BE2C (cell line): ENCODE measurements at regions not wholly inside any gene's neighbourhood (a gene's known extent, or its start where the extent isn't known, plus 50 kb on each side); places are given as distances from the start of the nearest gene placed in this dataset.
"Not testable (repeated sequence)": the region's sequence is repeated elsewhere in the genome, so short reads cannot be mapped to it uniquely, and the experiment has no call there.

Source experiments
- DNase-seq: peaks from one replicate; pipeline ENCODE4 v3.0.0-alpha.2; 2020
- H3K27me3 ChIP-seq: fragments of 250-450 bp; sonication (Bioruptor Pico); 2 replicates; pipeline ENCODE4 v1.5.1; 2020; ENCODE audit warnings: mild to moderate bottlenecking
- H3K36me3 ChIP-seq: fragments of 250-450 bp; sonication (Bioruptor Pico); 2 replicates; pipeline ENCODE4 v1.5.1; 2020; ENCODE audit warnings: mild to moderate bottlenecking
- H3K4me1 ChIP-seq: fragments of 250-450 bp; sonication (Bioruptor Pico); 2 replicates; pipeline ENCODE4 v1.5.1; 2020
- H3K4me3 ChIP-seq: 2 replicates; pipeline ENCODE4 v1.5.1; 2011; ENCODE audit warnings: low read depth, low read length
- H3K9me3 ChIP-seq: fragments of 250-450 bp; sonication (Bioruptor Pico); 2 replicates; pipeline ENCODE4 v1.5.1; 2020
- CTCF ChIP-seq: IDR thresholded peaks from 2 replicates; pipeline ENCODE4 v1.5.1; 2012; ENCODE audit warnings: mild to moderate bottlenecking, low read depth, low read length

- no peak for TF ChIP-seq CTCF
- Histone ChIP-seq H3K4me3 (no peak overlapping the region), H3K27me3 (no peaks in the 10 kb centered on the region), H3K9me3 (no peaks in the 10 kb centered on the region), H3K4me1 (no peaks in the 10 kb centered on the region; the same call in 1 of the 2 replicates), H3K36me3 (no peaks in the 10 kb centered on the region)
- no peak for DNase-seq
Observed at GRCh38 chr2:9721344-9721743, 90.5 kb upstream of the YWHAQ start.

- H3K36me3 ChIP-seq = no peaks in the 10 kb centered on the region
- no peak overlapping the region for H3K4me3 ChIP-seq
- H3K27me3 ChIP-seq = no peaks in the 10 kb centered on the region
- TF ChIP-seq CTCF = no peak
- DNase-seq = no peak
- H3K9me3 ChIP-seq = no peaks in the 10 kb centered on the region
- no peaks in the 10 kb centered on the region; the same call in 1 of the 2 replicates for H3K4me1 ChIP-seq
Observed at GRCh38 chr2:9722451-9722850, 91.7 kb upstream of the YWHAQ start.

- Histone ChIP-seq H3K4me3 (no peak overlapping the region), H3K9me3 (no peaks in the 10 kb centered on the region), H3K4me1 (no peaks in the 10 kb centered on the region; the same call in 1 of the 2 replicates), H3K27me3 (no peaks in the 10 kb centered on the region), H3K36me3 (no peaks in the 10 kb centered on the region)
- DNase-seq = no peak
- no peak for TF ChIP-seq CTCF
Observed at GRCh38 chr2:9724565-9724964, 93.8 kb upstream of the YWHAQ start.

GRCh38 chr2:9725106-9725505 is 94.3 kb upstream of the YWHAQ start:
- TF ChIP-seq CTCF = no peak
- Histone ChIP-seq H3K9me3 (no peaks in the 10 kb centered on the region), H3K27me3 (no peaks in the 10 kb centered on the region), H3K4me3 (no peak overlapping the region), H3K36me3 (no peaks in the 10 kb centered on the region), H3K4me1 (no peaks in the 10 kb centered on the region; the same call in 1 of the 2 replicates)
- no peak for DNase-seq

- not testable (repeated sequence) for H3K36me3 ChIP-seq, DNase-seq, H3K9me3 ChIP-seq, H3K27me3 ChIP-seq, H3K4me3 ChIP-seq, H3K4me1 ChIP-seq
Observed at GRCh38 chr2:9726016-9726415, 95.2 kb upstream of the YWHAQ start.

- H3K9me3 ChIP-seq, H3K4me1 ChIP-seq, H3K36me3 ChIP-seq, DNase-seq, H3K4me3 ChIP-seq, H3K27me3 ChIP-seq: not testable (repeated sequence)
Observed at GRCh38 chr2:9730523-9730922, 99.7 kb upstream of the YWHAQ start.

GRCh38 chr2:9732824-9733223 is 102.0 kb upstream of the YWHAQ start:
- H3K9me3 ChIP-seq = no peaks in the 10 kb centered on the region
- H3K27me3 ChIP-seq = no peaks in the 10 kb centered on the region
- no peaks in the 10 kb centered on the region for H3K4me1 ChIP-seq
- H3K4me3 ChIP-seq = no peak overlapping the region
- no peak for TF ChIP-seq CTCF
- H3K36me3 ChIP-seq = no peaks in the 10 kb centered on the region
- DNase-seq = no peak
